ENCODE measurements at regions not wholly inside any gene's neighbourhood (a gene's known extent, or its start where the extent isn't known, plus 50 kb on each side); places are given as distances from the start of the nearest gene placed in this dataset.
A peak's percentile ranks its signal among the peaks of the same experiment; 100 is the strongest.
"Not testable (repeated sequence)": the region's sequence is repeated elsewhere in the genome, so short reads cannot be mapped to it uniquely, and the experiment has no call there.

GRCh38 chrX:118239178-118239870 lies 106.6 kb upstream of the WDR44 start:
- TF ChIP-seq, protein P1, sequence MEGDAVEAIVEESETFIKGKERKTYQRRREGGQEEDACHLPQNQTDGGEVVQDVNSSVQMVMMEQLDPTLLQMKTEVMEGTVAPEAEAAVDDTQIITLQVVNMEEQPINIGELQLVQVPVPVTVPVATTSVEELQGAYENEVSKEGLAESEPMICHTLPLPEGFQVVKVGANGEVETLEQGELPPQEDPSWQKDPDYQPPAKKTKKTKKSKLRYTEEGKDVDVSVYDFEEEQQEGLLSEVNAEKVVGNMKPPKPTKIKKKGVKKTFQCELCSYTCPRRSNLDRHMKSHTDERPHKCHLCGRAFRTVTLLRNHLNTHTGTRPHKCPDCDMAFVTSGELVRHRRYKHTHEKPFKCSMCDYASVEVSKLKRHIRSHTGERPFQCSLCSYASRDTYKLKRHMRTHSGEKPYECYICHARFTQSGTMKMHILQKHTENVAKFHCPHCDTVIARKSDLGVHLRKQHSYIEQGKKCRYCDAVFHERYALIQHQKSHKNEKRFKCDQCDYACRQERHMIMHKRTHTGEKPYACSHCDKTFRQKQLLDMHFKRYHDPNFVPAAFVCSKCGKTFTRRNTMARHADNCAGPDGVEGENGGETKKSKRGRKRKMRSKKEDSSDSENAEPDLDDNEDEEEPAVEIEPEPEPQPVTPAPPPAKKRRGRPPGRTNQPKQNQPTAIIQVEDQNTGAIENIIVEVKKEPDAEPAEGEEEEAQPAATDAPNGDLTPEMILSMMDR (conservative IDR thresholded peaks at IDR 0.05): no peak
- no peak overlapping the region for H3K27ac ChIP-seq

- no peak overlapping the region for H3K27ac ChIP-seq
- TF ChIP-seq, protein P1 (conservative IDR thresholded peaks at IDR 0.05): no peak
These were observed 105.8 kb upstream of the WDR44 start for GRCh38 chrX:118239913-118240698.

DNA sequence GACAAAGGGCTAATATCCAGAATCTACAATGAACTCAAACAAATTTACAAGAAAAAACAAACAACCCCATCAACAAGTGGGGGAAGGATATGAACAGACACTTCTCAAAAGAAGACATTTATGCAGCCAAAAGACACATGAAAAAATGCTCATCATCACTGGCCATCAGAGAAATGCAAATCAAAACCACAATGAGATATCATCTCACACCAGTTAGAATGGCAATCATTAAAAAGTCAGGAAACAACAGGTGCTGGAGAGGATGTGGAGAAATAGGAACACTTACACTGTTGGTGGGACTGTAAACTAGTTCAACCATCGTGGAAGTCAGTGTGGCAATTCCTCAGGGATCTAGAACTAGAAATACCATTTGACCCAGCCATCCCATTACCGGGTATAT lies 98.9 kb upstream of the WDR44 start:
- H3K27ac ChIP-seq: not testable (repeated sequence)

DNA sequence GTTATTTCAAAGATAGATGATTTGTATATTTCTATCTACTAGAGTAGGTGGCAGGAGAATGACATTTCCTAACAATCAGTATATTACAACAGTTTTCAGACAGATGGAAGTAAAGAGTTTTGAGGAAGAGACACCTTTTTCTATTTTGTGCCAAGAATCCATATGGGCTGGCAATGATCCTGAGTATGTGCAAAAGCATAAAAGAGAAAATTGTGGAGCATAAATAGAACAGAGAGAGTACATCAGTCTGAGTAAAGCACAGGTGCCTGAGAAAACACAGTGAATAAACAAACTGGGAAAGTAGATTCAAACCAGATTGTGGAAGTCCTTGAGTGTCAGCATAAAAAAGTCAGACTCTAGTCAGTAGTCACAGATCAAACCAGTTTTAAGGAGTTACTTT lies 96.8 kb upstream of the WDR44 start:
- TF ChIP-seq, protein P1 (conservative IDR thresholded peaks at IDR 0.05): no peak
- no peak overlapping the region for H3K27ac ChIP-seq

DNA sequence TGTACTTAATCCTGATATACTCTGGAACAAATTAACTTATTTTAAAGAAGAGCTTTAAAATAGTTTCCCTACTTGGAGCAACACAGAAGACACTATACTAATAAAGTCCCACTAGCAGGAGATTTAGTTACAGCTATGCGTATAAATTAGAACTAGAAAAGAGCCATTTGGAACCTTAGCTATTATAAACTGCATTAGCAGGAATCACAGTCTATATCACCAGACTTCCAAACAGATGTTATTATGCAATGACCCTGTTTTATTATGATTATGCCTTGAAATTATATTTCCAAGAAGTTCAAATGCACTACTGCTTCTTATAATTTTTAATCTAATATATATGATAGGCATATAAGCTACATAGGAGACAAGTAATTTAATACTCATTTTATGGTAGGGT lies 95.5 kb upstream of the WDR44 start:
- TF ChIP-seq, protein P1 (conservative IDR thresholded peaks at IDR 0.05): no peak
- H3K27ac ChIP-seq: no peak overlapping the region

DNA sequence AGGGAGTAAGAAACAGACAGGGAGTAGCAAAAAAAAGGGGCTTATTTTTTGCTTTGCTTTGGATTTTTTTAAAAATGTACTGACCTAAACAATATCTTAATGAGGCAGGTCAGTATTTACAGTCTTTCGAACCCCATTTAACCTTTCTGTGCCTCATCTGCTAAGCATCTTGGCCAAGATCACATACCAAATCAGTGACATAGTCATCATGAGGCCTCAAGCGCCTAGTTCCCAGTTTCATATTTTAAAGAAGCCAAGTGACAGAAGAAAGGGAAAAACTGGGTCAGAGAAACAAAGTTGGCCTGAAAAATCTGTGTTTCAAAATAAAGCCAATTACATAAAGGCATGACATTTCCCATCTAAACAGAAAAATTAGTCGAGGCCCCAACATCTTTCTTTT lies 94.6 kb upstream of the WDR44 start:
- H3K27ac ChIP-seq: no peak overlapping the region
- TF ChIP-seq, protein P1 (conservative IDR thresholded peaks at IDR 0.05): no peak

DNA sequence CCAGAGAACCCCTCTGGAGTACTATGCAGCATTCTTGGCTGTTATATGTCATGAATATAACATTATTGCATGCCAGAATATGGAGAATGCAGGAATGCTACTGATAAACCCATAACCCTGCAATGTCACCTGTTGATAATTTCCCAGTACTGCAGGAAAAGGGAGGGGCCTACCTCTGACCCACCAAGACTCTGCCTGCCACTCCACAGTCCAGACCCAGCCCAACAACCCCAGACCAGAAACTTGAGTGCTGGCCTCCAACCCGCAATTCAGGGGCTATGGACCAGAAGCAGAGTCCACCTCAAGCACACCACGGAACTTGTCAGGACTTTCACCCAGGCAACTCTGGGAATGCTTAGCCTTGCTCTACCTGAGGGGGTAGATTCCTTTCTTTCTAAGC lies 92.9 kb upstream of the WDR44 start:
- H3K27ac ChIP-seq: no peak overlapping the region
- TF ChIP-seq, protein P1 (conservative IDR thresholded peaks at IDR 0.05): no peak

GRCh38 chrX:118254611-118255010 lies 91.3 kb upstream of the WDR44 start:
- TF ChIP-seq, protein P1 (conservative IDR thresholded peaks at IDR 0.05): peak; percentile 51
- H3K27ac ChIP-seq: no peak overlapping the region

All from VCaP (cell line).